Ishikawa (cell line): ENCODE measurements at regions not wholly inside any gene's neighbourhood (a gene's known extent, or its start where the extent isn't known, plus 50 kb on each side); places are given as distances from the start of the nearest gene placed in this dataset.

ENCODE experiments used
- EP300 ChIP-seq: IDR thresholded peaks from 2 replicates; pipeline ENCODE4 v1.6.1; 2012; ENCODE audit warnings: borderline replicate concordance
- NFIC ChIP-seq: IDR thresholded peaks from 2 replicates; pipeline ENCODE4 v1.6.1; 2012
- TAF1 ChIP-seq: IDR thresholded peaks from 2 replicates; pipeline ENCODE4 v1.6.1; 2012; ENCODE audit warnings: low read depth, mild to moderate bottlenecking
- TCF12 ChIP-seq: IDR thresholded peaks from 2 replicates; pipeline ENCODE4 v1.6.1; 2012; ENCODE audit warnings: low read depth
- TF ChIP-seq, protein P1 (sequence below): IDR thresholded peaks from 2 replicates; pipeline ENCODE4 v1.6.1; 2012; ENCODE audit warnings: low read depth, mild to moderate bottlenecking

- no peak for TF ChIP-seq EP300
- no peak for TF ChIP-seq TAF1
- no peak for TF ChIP-seq TCF12
- TF ChIP-seq, protein P1, sequence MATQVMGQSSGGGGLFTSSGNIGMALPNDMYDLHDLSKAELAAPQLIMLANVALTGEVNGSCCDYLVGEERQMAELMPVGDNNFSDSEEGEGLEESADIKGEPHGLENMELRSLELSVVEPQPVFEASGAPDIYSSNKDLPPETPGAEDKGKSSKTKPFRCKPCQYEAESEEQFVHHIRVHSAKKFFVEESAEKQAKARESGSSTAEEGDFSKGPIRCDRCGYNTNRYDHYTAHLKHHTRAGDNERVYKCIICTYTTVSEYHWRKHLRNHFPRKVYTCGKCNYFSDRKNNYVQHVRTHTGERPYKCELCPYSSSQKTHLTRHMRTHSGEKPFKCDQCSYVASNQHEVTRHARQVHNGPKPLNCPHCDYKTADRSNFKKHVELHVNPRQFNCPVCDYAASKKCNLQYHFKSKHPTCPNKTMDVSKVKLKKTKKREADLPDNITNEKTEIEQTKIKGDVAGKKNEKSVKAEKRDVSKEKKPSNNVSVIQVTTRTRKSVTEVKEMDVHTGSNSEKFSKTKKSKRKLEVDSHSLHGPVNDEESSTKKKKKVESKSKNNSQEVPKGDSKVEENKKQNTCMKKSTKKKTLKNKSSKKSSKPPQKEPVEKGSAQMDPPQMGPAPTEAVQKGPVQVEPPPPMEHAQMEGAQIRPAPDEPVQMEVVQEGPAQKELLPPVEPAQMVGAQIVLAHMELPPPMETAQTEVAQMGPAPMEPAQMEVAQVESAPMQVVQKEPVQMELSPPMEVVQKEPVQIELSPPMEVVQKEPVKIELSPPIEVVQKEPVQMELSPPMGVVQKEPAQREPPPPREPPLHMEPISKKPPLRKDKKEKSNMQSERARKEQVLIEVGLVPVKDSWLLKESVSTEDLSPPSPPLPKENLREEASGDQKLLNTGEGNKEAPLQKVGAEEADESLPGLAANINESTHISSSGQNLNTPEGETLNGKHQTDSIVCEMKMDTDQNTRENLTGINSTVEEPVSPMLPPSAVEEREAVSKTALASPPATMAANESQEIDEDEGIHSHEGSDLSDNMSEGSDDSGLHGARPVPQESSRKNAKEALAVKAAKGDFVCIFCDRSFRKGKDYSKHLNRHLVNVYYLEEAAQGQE = no peak
- no peak for TF ChIP-seq NFIC
Measured at GRCh38 chr13:58461217-58461616, 829.7 kb downstream of the PCDH17 start.
